ENCODE measurements at regions not wholly inside any gene's neighbourhood (a gene's known extent, or its start where the extent isn't known, plus 50 kb on each side); places are given as distances from the start of the nearest gene placed in this dataset.
"Not testable (repeated sequence)": the region's sequence is repeated elsewhere in the genome, so short reads cannot be mapped to it uniquely, and the experiment has no call there.

GRCh38 chr6:109251839-109252238, 130.4 kb downstream of the CD164 start:
- Histone ChIP-seq H3K4me1 (ENCODE audit: insufficient read depth, low read length, poor library complexity, severe bottlenecking) (no peaks in the 10 kb centered on the region), H3K4me2 (ENCODE audit: low read length) (no peak overlapping the region), H3K36me3 (ENCODE audit: insufficient read depth, low read length) (no peaks in the 10 kb centered on the region), H3K79me2 (ENCODE audit: insufficient read depth, low read depth, low read length) (no peaks in the 10 kb centered on the region), H4K20me1 (ENCODE audit: insufficient read depth, low read length) (no peaks in the 10 kb centered on the region), H2AFZ (ENCODE audit: low read length) (no peak overlapping the region), H3K9me2 (ENCODE audit: insufficient read depth, low read length) (no peaks in the 10 kb centered on the region), H3K4me3 (ENCODE audit: low read depth, low read length, poor library complexity, severe bottlenecking) (no peak overlapping the region), H3K27ac (ENCODE audit: low read depth, low read length, poor library complexity, severe bottlenecking) (no peak overlapping the region), H3K9me3 (ENCODE audit: low read length) (no peaks in the 10 kb centered on the region)
- TF ChIP-seq, protein P1, sequence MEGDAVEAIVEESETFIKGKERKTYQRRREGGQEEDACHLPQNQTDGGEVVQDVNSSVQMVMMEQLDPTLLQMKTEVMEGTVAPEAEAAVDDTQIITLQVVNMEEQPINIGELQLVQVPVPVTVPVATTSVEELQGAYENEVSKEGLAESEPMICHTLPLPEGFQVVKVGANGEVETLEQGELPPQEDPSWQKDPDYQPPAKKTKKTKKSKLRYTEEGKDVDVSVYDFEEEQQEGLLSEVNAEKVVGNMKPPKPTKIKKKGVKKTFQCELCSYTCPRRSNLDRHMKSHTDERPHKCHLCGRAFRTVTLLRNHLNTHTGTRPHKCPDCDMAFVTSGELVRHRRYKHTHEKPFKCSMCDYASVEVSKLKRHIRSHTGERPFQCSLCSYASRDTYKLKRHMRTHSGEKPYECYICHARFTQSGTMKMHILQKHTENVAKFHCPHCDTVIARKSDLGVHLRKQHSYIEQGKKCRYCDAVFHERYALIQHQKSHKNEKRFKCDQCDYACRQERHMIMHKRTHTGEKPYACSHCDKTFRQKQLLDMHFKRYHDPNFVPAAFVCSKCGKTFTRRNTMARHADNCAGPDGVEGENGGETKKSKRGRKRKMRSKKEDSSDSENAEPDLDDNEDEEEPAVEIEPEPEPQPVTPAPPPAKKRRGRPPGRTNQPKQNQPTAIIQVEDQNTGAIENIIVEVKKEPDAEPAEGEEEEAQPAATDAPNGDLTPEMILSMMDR (conservative IDR thresholded peaks at IDR 0.05; ENCODE audit: low read length): no peak
- POLR2A ChIA-PET: interaction anchor here (1.0 kb wide), 1 partner anchor 10 kb away, joined by 4 read pairs; no protein-coding TSS in a partner anchor
- CTCF ChIA-PET (ENCODE audit: unreplicated experiment): no interaction called here
- intact Hi-C loops (cut with micrococcal nuclease; ENCODE audit: unreplicated experiment): no loop called here
- BruUV-seq (replicated peaks): no TSS peak
- DNase-seq (ENCODE audit: low spot score): no peak

GRCh38 chr6:109250544-109251156, 131.6 kb downstream of the CD164 start:
- H3K27ac ChIP-seq (ENCODE audit: low read depth, low read length, poor library complexity, severe bottlenecking); BruUV-seq (replicated peaks); H3K4me3 ChIP-seq (ENCODE audit: low read depth, low read length, poor library complexity, severe bottlenecking); DNase-seq (ENCODE audit: low spot score); H3K36me3 ChIP-seq (ENCODE audit: insufficient read depth, low read length); H2AFZ ChIP-seq (ENCODE audit: low read length); intact Hi-C loops (cut with micrococcal nuclease; ENCODE audit: unreplicated experiment); POLR2A ChIA-PET; H3K9me2 ChIP-seq (ENCODE audit: insufficient read depth, low read length); H4K20me1 ChIP-seq (ENCODE audit: insufficient read depth, low read length); H3K79me2 ChIP-seq (ENCODE audit: insufficient read depth, low read depth, low read length); H3K4me1 ChIP-seq (ENCODE audit: insufficient read depth, low read length, poor library complexity, severe bottlenecking); CTCF ChIA-PET (ENCODE audit: unreplicated experiment); H3K9me3 ChIP-seq (ENCODE audit: low read length); H3K4me2 ChIP-seq (ENCODE audit: low read length): not testable (repeated sequence)

GRCh38 chr6:109243863-109244825, 138.1 kb downstream of the CD164 start:
- no peak overlapping the region for H3K27ac ChIP-seq (ENCODE audit: low read depth, low read length, poor library complexity, severe bottlenecking)
- no peaks in the 10 kb centered on the region for H3K4me1 ChIP-seq (ENCODE audit: insufficient read depth, low read length, poor library complexity, severe bottlenecking)
- BruUV-seq (replicated peaks): no TSS peak
- no peaks in the 10 kb centered on the region for H3K79me2 ChIP-seq (ENCODE audit: insufficient read depth, low read depth, low read length)
- H3K36me3 ChIP-seq (ENCODE audit: insufficient read depth, low read length): no peaks in the 10 kb centered on the region
- H3K9me3 ChIP-seq (ENCODE audit: low read length): no peaks in the 10 kb centered on the region
- H4K20me1 ChIP-seq (ENCODE audit: insufficient read depth, low read length): no peaks in the 10 kb centered on the region
- no peak overlapping the region for H2AFZ ChIP-seq (ENCODE audit: low read length)
- POLR2A ChIA-PET: interaction anchor here (0.6 to 0.7 kb wide), 2 partner anchors 256 to 469 kb away, joined by 3 to 4 read pairs; no protein-coding TSS in a partner anchor
- H3K9me2 ChIP-seq (ENCODE audit: insufficient read depth, low read length): no peaks in the 10 kb centered on the region
- DNase-seq (ENCODE audit: low spot score): no peak
- no peak overlapping the region for H3K4me3 ChIP-seq (ENCODE audit: low read depth, low read length, poor library complexity, severe bottlenecking)
- TF ChIP-seq, protein P1 (conservative IDR thresholded peaks at IDR 0.05; ENCODE audit: low read length): no peak
- no peak for TF ChIP-seq EZH2phosphoT487 (IDR thresholded peaks at IDR 0.05; ENCODE audit: borderline replicate concordance, low read depth, low read length)
- CTCF ChIA-PET (ENCODE audit: unreplicated experiment): interaction anchor here (0.6 kb wide), 1 partner anchor 885 kb away, joined by 3 read pairs; no protein-coding TSS in a partner anchor
- no peak overlapping the region for H3K4me2 ChIP-seq (ENCODE audit: low read length)
- intact Hi-C loops (cut with micrococcal nuclease; ENCODE audit: unreplicated experiment): no loop called here
